ENCODE measurements at regions not wholly inside any gene's neighbourhood (a gene's known extent, or its start where the extent isn't known, plus 50 kb on each side); places are given as distances from the start of the nearest gene placed in this dataset.

DNA sequence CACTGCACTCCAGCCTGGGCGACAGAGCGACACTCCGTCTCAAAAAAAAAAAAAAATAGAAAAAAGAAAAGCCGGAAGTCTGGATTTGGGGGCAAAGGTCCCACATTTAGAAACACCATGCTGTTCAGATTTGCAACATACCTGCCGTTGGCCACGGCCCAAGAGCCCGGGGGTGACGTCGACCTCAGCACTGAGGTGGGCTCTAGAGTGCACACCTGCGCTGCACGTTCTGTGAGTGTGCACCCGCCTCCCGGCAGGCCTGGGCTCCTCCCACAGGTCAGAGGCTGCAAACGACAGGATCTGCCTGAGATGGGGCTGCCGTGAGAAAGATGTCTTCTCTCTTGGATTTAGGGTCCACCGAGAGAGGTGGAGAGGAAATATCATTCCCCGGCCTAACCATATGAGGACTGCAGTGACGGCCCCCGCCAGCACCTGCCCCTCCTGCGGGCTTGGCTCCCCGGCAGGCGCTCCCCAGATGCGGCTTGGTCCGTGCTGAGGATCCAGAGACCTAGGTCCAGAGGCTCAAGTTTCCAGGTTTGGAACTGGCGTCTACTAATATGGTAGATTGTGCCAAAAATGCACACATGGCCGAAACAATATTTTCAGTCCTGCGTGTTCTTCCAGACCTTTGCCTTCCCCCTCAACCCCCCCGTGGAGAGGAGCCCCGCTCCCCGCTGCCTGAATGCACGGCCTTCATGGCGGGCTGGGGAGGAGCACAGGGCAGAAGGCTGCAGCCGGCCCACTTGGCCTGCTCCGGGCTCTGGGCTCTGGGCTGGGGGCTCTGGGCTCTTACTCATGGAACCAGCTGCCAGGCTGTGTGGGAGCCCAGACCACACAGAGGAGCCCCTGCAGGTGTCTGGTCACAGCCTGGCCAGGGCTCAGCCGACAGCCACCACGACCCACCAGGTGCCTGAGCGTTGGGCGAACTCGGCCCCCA, 58.8 kb upstream of the FBRSL1 start:
- H3K4me1 ChIP-seq, result peaks cover 24% of the 10 kb centered on the region
- H3K9me3 ChIP-seq (replicated peaks), result no peaks in the 10 kb centered on the region
- no peaks in the 10 kb centered on the region for H3K36me3 ChIP-seq
- DNase-seq, result no peak
- TF ChIP-seq, protein P1, sequence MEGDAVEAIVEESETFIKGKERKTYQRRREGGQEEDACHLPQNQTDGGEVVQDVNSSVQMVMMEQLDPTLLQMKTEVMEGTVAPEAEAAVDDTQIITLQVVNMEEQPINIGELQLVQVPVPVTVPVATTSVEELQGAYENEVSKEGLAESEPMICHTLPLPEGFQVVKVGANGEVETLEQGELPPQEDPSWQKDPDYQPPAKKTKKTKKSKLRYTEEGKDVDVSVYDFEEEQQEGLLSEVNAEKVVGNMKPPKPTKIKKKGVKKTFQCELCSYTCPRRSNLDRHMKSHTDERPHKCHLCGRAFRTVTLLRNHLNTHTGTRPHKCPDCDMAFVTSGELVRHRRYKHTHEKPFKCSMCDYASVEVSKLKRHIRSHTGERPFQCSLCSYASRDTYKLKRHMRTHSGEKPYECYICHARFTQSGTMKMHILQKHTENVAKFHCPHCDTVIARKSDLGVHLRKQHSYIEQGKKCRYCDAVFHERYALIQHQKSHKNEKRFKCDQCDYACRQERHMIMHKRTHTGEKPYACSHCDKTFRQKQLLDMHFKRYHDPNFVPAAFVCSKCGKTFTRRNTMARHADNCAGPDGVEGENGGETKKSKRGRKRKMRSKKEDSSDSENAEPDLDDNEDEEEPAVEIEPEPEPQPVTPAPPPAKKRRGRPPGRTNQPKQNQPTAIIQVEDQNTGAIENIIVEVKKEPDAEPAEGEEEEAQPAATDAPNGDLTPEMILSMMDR (IDR thresholded peaks at IDR 0.05; ENCODE audit: borderline replicate concordance), result no peak
- peaks cover 96% of the 10 kb centered on the region for H3K27me3 ChIP-seq (ENCODE audit: low read depth)
- no peak overlapping the region for H3K27ac ChIP-seq (replicated peaks)
- H3K4me3 ChIP-seq, result no peak overlapping the region
- intact Hi-C loops (cut with micrococcal nuclease), result no loop called here

DNA sequence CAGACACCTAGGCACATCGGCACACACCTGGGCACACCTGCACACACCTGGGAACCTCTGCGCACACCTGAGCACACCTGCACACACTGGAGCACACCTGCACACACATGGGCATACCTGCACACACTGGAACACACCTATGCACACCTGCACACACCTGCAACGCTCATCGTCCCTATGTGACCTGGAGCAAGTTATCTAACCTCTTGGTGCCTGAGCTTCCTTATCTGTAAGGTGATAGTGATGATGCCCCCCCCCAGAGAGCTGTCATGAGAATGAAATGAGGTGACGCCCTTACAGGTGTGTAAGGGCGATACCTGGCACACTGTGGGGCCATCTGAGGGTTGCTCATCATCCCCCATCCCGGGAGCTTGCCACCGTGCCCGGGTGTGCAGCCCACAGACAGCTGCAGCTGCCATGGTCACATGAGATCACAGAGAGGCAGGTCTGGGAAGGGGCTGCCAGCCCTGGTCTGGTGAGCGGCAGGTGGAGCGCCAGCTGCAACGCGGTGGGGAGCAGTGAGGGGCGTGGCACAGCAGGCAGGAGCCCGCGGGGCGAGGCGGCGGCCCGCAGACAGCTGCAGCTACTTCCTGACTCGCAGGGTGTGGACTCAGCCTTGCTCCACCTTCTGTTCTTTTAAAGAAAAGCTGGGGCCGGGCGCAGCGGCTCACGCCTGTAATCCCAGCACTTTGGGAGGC, 59.9 kb upstream of the FBRSL1 start:
- no peak overlapping the region for H3K4me3 ChIP-seq
- DNase-seq, result no peak
- intact Hi-C loops (cut with micrococcal nuclease), result no loop called here
- TF ChIP-seq, protein P1 (IDR thresholded peaks at IDR 0.05; ENCODE audit: borderline replicate concordance), result no peak
- H3K9me3 ChIP-seq (replicated peaks), result no peaks in the 10 kb centered on the region
- H3K27me3 ChIP-seq (ENCODE audit: low read depth), result peaks cover 99% of the 10 kb centered on the region
- H3K36me3 ChIP-seq, result no peaks in the 10 kb centered on the region
- H3K4me1 ChIP-seq, result peaks cover 24% of the 10 kb centered on the region
- no peak overlapping the region for H3K27ac ChIP-seq (replicated peaks)

DNA sequence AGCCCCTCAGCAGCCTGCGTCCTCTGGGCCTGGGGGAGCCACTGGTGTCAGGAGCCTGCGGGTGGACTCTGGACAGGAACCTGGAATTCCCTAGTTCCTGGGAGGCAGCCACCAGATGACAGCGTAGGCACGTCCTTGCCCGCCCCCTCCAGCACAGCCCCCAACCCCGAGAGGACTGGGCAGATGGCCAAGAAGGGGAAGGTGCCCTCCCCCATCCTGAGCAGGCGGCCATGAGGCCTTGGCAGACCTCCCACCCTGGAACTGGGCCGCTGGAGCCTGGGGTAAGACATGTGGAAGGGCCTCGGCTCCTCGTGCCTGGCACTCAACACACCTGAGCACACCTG, 60.4 kb upstream of the FBRSL1 start:
- Histone ChIP-seq H3K4me1 (peaks cover 24% of the 10 kb centered on the region), H3K27me3 (ENCODE audit: low read depth) (peaks cover 99% of the 10 kb centered on the region), H3K36me3 (no peaks in the 10 kb centered on the region), H3K27ac (replicated peaks) (no peak overlapping the region), H3K4me3 (no peak overlapping the region), H3K9me3 (replicated peaks) (no peaks in the 10 kb centered on the region)
- no peak for DNase-seq
- TF ChIP-seq, protein P1 (IDR thresholded peaks at IDR 0.05; ENCODE audit: borderline replicate concordance), result no peak
- intact Hi-C loops (cut with micrococcal nuclease), result no loop called here

DNA sequence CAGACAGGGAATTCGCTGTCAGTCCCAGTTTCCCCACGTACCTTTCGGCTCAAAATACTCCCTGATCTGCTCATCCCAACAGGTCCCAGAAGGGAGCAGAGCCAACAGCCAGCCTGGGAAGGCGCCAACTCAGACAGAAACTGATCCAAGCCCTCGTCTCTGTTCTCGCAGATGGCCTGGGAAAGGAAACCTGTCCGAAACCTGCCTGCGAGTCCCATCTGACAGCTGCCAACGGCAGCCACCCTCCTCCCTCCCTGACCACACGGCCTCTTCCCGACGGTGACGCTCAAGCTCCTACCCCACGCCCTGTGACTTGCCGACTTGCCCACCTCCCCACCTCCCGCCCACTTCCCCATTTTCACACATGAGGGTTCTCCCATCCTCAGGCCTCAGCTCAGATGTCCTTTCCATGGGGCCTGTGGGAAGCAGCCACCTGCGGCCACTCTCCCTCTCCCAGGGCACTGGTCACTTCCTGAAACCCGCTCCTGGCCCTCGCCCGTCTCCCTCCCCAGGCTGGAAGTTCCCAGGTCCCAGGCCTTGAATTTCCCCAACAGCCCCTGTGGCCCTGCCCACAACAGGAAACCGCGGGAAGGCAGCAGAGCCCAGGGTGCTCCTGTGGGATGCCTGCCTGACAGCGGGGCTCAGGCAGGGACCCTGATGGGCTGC, 60.9 kb upstream of the FBRSL1 start:
- TF ChIP-seq, protein P1 (IDR thresholded peaks at IDR 0.05; ENCODE audit: borderline replicate concordance), result no peak
- Histone ChIP-seq H3K4me1 (peaks cover 24% of the 10 kb centered on the region), H3K27me3 (ENCODE audit: low read depth) (peaks cover 99% of the 10 kb centered on the region), H3K9me3 (replicated peaks) (no peaks in the 10 kb centered on the region), H3K27ac (replicated peaks) (no peak overlapping the region), H3K36me3 (no peaks in the 10 kb centered on the region), H3K4me3 (no peak overlapping the region)
- DNase-seq, result no peak
- intact Hi-C loops (cut with micrococcal nuclease), result no loop called here
